Cardiac muscle cell (in vitro differentiated cells and primary cell): ENCODE measurements at regions not wholly inside any gene's neighbourhood (a gene's known extent, or its start where the extent isn't known, plus 50 kb on each side); places are given as distances from the start of the nearest gene placed in this dataset.
"Not testable (repeated sequence)": the region's sequence is repeated elsewhere in the genome, so short reads cannot be mapped to it uniquely, and the experiment has no call there.

Experiments
- DNase-seq, 2 donors: peaks; one replicate each; pipeline versions ENCODE4 v3.0.0 to v3.0.0-alpha.2; 2010 to 2017; ENCODE audit warnings: low read depth in 1 of 2, low spot score in 1 of 2
- H3K27ac ChIP-seq: fragments of 200-600 bp; sonication (generic); 2 replicates; pipeline ENCODE4 v1.5.1; 2016
- H3K27me3 ChIP-seq: fragments of 200-600 bp; sonication (generic); 2 replicates; pipeline ENCODE4 v1.6.0; 2016; ENCODE audit warnings: control low read depth
- H3K36me3 ChIP-seq: fragments of 200-600 bp; sonication (generic); 2 replicates; pipeline ENCODE4 v1.5.1; 2016; ENCODE audit warnings: control low read depth
- H3K4me1 ChIP-seq: fragments of 200-600 bp; sonication (generic); 2 replicates; pipeline ENCODE4 v1.8.1; 2017; ENCODE audit warnings: low read depth, mild to moderate bottlenecking, mixed run types
- H3K4me3 ChIP-seq: fragments of 200-600 bp; sonication (generic); 2 replicates; pipeline ENCODE4 v1.5.1; 2016; ENCODE audit warnings: mild to moderate bottlenecking
- H3K9me3 ChIP-seq: fragments of 200-600 bp; sonication (generic); 2 replicates; pipeline ENCODE4 v1.5.1; 2017; ENCODE audit warnings: low read depth, mild to moderate bottlenecking, control low read depth
- CTCF ChIP-seq: IDR thresholded peaks from 2 replicates; pipeline ENCODE4 v1.5.1; 2012; ENCODE audit warnings: low read depth, mild to moderate bottlenecking, low read length

- no peak for DNase-seq
- no peak for TF ChIP-seq CTCF
- no peak overlapping the region for H3K27ac ChIP-seq
- H3K27me3 ChIP-seq, result peaks cover 11% of the 10 kb centered on the region
- no peaks in the 10 kb centered on the region for H3K9me3 ChIP-seq
- no peaks in the 10 kb centered on the region for H3K36me3 ChIP-seq
- no peak overlapping the region for H3K4me3 ChIP-seq
- H3K4me1 ChIP-seq, result no peaks in the 10 kb centered on the region
Observed at GRCh38 chr4:3896441-3896840, 130.3 kb downstream of the ADRA2C start.

GRCh38 chr4:3896871-3897578 lies 130.8 kb downstream of the ADRA2C start:
- not testable (repeated sequence) for DNase-seq, H3K4me1 ChIP-seq, H3K27ac ChIP-seq, H3K36me3 ChIP-seq, H3K27me3 ChIP-seq, H3K4me3 ChIP-seq, H3K9me3 ChIP-seq

- no peaks in the 10 kb centered on the region for H3K9me3 ChIP-seq
- no peaks in the 10 kb centered on the region for H3K4me1 ChIP-seq
- DNase-seq, result no peak
- H3K27ac ChIP-seq, result no peak overlapping the region
- no peaks in the 10 kb centered on the region for H3K36me3 ChIP-seq
- H3K4me3 ChIP-seq, result no peak overlapping the region
- H3K27me3 ChIP-seq, result peaks cover 2% of the 10 kb centered on the region
- no peak for TF ChIP-seq CTCF
Observed at GRCh38 chr4:3898098-3898497, 131.9 kb downstream of the ADRA2C start.

GRCh38 chr4:3898928-3899327 lies 132.7 kb downstream of the ADRA2C start:
- not testable (repeated sequence) for H3K27ac ChIP-seq, H3K36me3 ChIP-seq

GRCh38 chr4:3904264-3904955 lies 138.2 kb downstream of the ADRA2C start:
- H3K27ac ChIP-seq, H3K36me3 ChIP-seq: not testable (repeated sequence)
- peak in 1 of 2 donors; percentile 46 for DNase-seq

More at GRCh38 chr4:3898928-3899327, 132.7 kb downstream of the ADRA2C start:
- H3K4me1 ChIP-seq, H3K4me3 ChIP-seq, DNase-seq, H3K9me3 ChIP-seq, H3K27me3 ChIP-seq: not testable (repeated sequence)

GRCh38 chr4:3909616-3910015 lies 143.4 kb downstream of the ADRA2C start:
- not testable (repeated sequence) for H3K36me3 ChIP-seq, DNase-seq, H3K4me1 ChIP-seq, H3K27me3 ChIP-seq, H3K9me3 ChIP-seq, H3K4me3 ChIP-seq
- H3K27ac ChIP-seq, result peak overlapping the region; percentile 94

More at GRCh38 chr4:3904264-3904955, 138.2 kb downstream of the ADRA2C start:
- not testable (repeated sequence) for H3K4me1 ChIP-seq, H3K9me3 ChIP-seq, H3K4me3 ChIP-seq, H3K27me3 ChIP-seq

- not testable (repeated sequence) for H3K36me3 ChIP-seq, H3K27me3 ChIP-seq, H3K9me3 ChIP-seq, H3K4me3 ChIP-seq, H3K4me1 ChIP-seq
- peak in 1 of 2 donors; percentile 92 for DNase-seq
- peak overlapping the region; percentile 94 for H3K27ac ChIP-seq
Observed at GRCh38 chr4:3910161-3910950, 144.2 kb downstream of the ADRA2C start.
